ENCODE measurements at regions not wholly inside any gene's neighbourhood (a gene's known extent, or its start where the extent isn't known, plus 50 kb on each side); places are given as distances from the start of the nearest gene placed in this dataset.

- peak; percentile 100 for ATAC-seq
- DNase-seq (ENCODE audit: low spot score), result peak; percentile 70
Measured at GRCh38 chr11:86193297-86194095, 51.1 kb upstream of the EED start.

GRCh38 chr11:86192519-86193257 is 51.9 kb upstream of the EED start:
- no peak for ATAC-seq
- DNase-seq (ENCODE audit: low spot score), result no peak

GRCh38 chr11:86191874-86192273 is 52.7 kb upstream of the EED start:
- ATAC-seq, result no peak
- DNase-seq (ENCODE audit: low spot score), result no peak

- ATAC-seq, result no peak
Measured at GRCh38 chr11:86187027-86187426, 57.5 kb upstream of the EED start.

GRCh38 chr11:86186386-86186785 is 58.2 kb upstream of the EED start:
- ATAC-seq, result no peak

More at GRCh38 chr11:86187027-86187426, 57.5 kb upstream of the EED start:
- DNase-seq (ENCODE audit: low spot score), result no peak

GRCh38 chr11:86185381-86185750 is 59.2 kb upstream of the EED start:
- ATAC-seq (no peak), DNase-seq (ENCODE audit: low spot score) (no peak)

More at GRCh38 chr11:86186386-86186785, 58.2 kb upstream of the EED start:
- DNase-seq (ENCODE audit: low spot score), result no peak

GRCh38 chr11:86184728-86185380 is 59.7 kb upstream of the EED start:
- DNase-seq (ENCODE audit: low spot score) (no peak), ATAC-seq (no peak)

GRCh38 chr11:86183694-86184093 is 60.9 kb upstream of the EED start:
- ATAC-seq (no peak), DNase-seq (ENCODE audit: low spot score) (no peak)

- DNase-seq (ENCODE audit: low spot score) (no peak), ATAC-seq (no peak)
Measured at GRCh38 chr11:86182976-86183584, 61.5 kb upstream of the EED start.

- DNase-seq (ENCODE audit: low spot score) (no peak), ATAC-seq (no peak)
Measured at GRCh38 chr11:86181379-86181778, 63.2 kb upstream of the EED start.

- no peak for ATAC-seq
- no peak for DNase-seq (ENCODE audit: low spot score)
Measured at GRCh38 chr11:86180851-86181250, 63.7 kb upstream of the EED start.

- ATAC-seq, result no peak
- no peak for DNase-seq (ENCODE audit: low spot score)
Measured at GRCh38 chr11:86180423-86180822, 64.1 kb upstream of the EED start.

- ATAC-seq (no peak), DNase-seq (ENCODE audit: low spot score) (no peak)
Measured at GRCh38 chr11:86179646-86180064, 64.9 kb upstream of the EED start.

- DNase-seq (ENCODE audit: low spot score), result no peak
- no peak for ATAC-seq
Measured at GRCh38 chr11:86177302-86177701, 67.3 kb upstream of the EED start.

- peak; percentile 67 for DNase-seq (ENCODE audit: low spot score)
- ATAC-seq, result peak; percentile 70
Measured at GRCh38 chr11:86176165-86176884, 68.2 kb upstream of the EED start.

GRCh38 chr11:86175626-86176025 is 68.9 kb upstream of the EED start:
- ATAC-seq, result no peak
- DNase-seq (ENCODE audit: low spot score), result no peak

- DNase-seq (ENCODE audit: low spot score) (no peak), ATAC-seq (no peak)
Measured at GRCh38 chr11:86175191-86175590, 69.4 kb upstream of the EED start.

GRCh38 chr11:86174101-86175046 is 70.2 kb upstream of the EED start:
- ATAC-seq (peak; percentile 89), DNase-seq (ENCODE audit: low spot score) (peak; percentile 84)

GRCh38 chr11:86172894-86173293 is 71.7 kb upstream of the EED start:
- DNase-seq (ENCODE audit: low spot score) (no peak), ATAC-seq (no peak)

GRCh38 chr11:86171627-86172026 is 72.9 kb upstream of the EED start:
- no peak for ATAC-seq
- DNase-seq (ENCODE audit: low spot score), result no peak

Data from left lobe of liver (tissue), 2 donors.